K562 (cell line): ENCODE measurements at regions not wholly inside any gene's neighbourhood (a gene's known extent, or its start where the extent isn't known, plus 50 kb on each side); places are given as distances from the start of the nearest gene placed in this dataset.

Source experiments
- CBX8 ChIP-seq: fragments of 200-600 bp; sonication (generic); IDR thresholded peaks from 2 replicates; pipeline ENCODE4 v1.6.1; 2012; ENCODE audit warnings: borderline replicate concordance, mixed run types, low read depth, mild to moderate bottlenecking, moderate library complexity, mixed read lengths, low read length, control low read depth, inconsistent platforms; ENCODE audit not compliant: poor library complexity, severe bottlenecking; ENCODE audit errors: extremely low read depth
- NR3C1 ChIP-seq: sonication (generic); formaldehyde crosslinking; IDR thresholded peaks from 2 replicates; pipeline ENCODE4 v1.8.1; 2022; ENCODE audit warnings: missing genetic modification reagents
- WHSC1 ChIP-seq: IDR thresholded peaks from one replicate; pipeline ENCODE4 v1.6.1; 2012; ENCODE audit warnings: low read length, control low read depth, inconsistent platforms
- XRCC4 ChIP-seq: IDR thresholded peaks from one replicate; pipeline ENCODE4 v1.6.1; 2011; ENCODE audit not compliant: insufficient read depth, insufficient read length; ENCODE audit errors: extremely low read depth
- ZEB2 ChIP-seq: fragments of 450-650 bp; IDR thresholded peaks from 2 replicates; pipeline ENCODE4 v1.6.1; 2016
- ZNF785 ChIP-seq: fragments of 250-450 bp; sonication (Bioruptor Pico); IDR thresholded peaks from 2 replicates; pipeline ENCODE4 v1.4.0; 2020; ENCODE audit warnings: mild to moderate bottlenecking
- TF ChIP-seq, protein P1 (sequence below): fragments of 250-450 bp; sonication (Bioruptor Pico); IDR thresholded peaks from 2 replicates; pipeline ENCODE4 v1.8.0; 2021; ENCODE audit warnings: moderate library complexity, mild to moderate bottlenecking, inconsistent platforms
- TF ChIP-seq, protein P2 (sequence below): fragments of 450-650 bp; IDR thresholded peaks from 2 replicates; pipeline ENCODE4 v1.6.1; 2014; ENCODE audit warnings: low read depth, mild to moderate bottlenecking, moderate library complexity, borderline replicate concordance
- TF ChIP-seq, protein P3 (sequence below): fragments of 250-450 bp; sonication (Bioruptor Pico); IDR thresholded peaks from 2 replicates; pipeline ENCODE4 v1.8.0; 2022; ENCODE audit warnings: inconsistent platforms, mild to moderate bottlenecking, moderate library complexity, borderline replicate concordance

DNA sequence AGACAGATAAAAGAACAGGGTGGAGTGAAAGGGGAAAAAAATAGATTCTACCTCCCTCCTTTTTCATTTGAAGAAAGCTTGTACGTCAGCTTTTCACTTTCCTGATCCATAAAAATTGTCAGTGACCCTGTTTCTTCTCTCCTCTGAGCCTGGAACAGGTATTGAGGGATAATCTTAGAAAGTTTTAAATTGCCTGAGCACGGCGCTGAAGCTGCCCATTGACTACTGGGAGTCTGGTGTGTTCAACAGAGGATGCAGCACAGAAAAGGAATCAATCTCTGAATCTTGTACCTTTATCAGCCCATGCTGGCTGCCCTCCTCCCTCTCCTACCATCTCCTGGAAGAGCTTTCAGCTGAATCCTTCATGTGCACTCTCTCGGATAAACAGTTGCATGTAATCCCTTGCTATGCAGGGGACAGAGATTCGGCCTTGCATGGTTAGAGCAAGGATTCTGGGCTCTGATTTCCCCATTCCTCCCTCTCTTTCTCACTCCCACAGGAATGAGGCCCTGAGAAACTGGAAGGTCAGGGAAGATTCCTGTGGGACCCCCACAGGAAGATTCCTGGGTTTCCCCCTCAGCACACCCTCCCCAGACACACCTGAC, 162.4 kb upstream of the SYN3 start (continued):
- TF ChIP-seq CBX8 (no peak), NR3C1 (CRISPR knock-in tag) (no peak), ZNF785 (CRISPR knock-in tag) (no peak), ZEB2 (no peak), XRCC4 (no peak), WHSC1 (no peak)
- TF ChIP-seq, protein P1, sequence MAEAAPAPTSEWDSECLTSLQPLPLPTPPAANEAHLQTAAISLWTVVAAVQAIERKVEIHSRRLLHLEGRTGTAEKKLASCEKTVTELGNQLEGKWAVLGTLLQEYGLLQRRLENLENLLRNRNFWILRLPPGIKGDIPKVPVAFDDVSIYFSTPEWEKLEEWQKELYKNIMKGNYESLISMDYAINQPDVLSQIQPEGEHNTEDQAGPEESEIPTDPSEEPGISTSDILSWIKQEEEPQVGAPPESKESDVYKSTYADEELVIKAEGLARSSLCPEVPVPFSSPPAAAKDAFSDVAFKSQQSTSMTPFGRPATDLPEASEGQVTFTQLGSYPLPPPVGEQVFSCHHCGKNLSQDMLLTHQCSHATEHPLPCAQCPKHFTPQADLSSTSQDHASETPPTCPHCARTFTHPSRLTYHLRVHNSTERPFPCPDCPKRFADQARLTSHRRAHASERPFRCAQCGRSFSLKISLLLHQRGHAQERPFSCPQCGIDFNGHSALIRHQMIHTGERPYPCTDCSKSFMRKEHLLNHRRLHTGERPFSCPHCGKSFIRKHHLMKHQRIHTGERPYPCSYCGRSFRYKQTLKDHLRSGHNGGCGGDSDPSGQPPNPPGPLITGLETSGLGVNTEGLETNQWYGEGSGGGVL (CRISPR knock-in tag): no peak
- TF ChIP-seq, protein P2, sequence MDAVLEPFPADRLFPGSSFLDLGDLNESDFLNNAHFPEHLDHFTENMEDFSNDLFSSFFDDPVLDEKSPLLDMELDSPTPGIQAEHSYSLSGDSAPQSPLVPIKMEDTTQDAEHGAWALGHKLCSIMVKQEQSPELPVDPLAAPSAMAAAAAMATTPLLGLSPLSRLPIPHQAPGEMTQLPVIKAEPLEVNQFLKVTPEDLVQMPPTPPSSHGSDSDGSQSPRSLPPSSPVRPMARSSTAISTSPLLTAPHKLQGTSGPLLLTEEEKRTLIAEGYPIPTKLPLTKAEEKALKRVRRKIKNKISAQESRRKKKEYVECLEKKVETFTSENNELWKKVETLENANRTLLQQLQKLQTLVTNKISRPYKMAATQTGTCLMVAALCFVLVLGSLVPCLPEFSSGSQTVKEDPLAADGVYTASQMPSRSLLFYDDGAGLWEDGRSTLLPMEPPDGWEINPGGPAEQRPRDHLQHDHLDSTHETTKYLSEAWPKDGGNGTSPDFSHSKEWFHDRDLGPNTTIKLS: no peak
- TF ChIP-seq, protein P3, sequence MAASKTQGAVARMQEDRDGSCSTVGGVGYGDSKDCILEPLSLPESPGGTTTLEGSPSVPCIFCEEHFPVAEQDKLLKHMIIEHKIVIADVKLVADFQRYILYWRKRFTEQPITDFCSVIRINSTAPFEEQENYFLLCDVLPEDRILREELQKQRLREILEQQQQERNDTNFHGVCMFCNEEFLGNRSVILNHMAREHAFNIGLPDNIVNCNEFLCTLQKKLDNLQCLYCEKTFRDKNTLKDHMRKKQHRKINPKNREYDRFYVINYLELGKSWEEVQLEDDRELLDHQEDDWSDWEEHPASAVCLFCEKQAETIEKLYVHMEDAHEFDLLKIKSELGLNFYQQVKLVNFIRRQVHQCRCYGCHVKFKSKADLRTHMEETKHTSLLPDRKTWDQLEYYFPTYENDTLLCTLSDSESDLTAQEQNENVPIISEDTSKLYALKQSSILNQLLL (CRISPR knock-in tag): no peak
- TF ChIP-seq, all 486 proteins: peak for 0
